Fibroblast of villous mesenchyme (primary cell): ENCODE measurements at regions not wholly inside any gene's neighbourhood (a gene's known extent, or its start where the extent isn't known, plus 50 kb on each side); places are given as distances from the start of the nearest gene placed in this dataset.

Source experiments
- DNase-seq: peaks from one replicate; pipeline ENCODE4 v3.0.0-alpha.2; 2010; ENCODE audit warnings: low read depth
- H3K4me3 ChIP-seq: 2 replicates; pipeline ENCODE4 v1.5.1; 2011; ENCODE audit warnings: low read depth, mild to moderate bottlenecking, low read length
- TF ChIP-seq, protein P1 (sequence below): IDR thresholded peaks from 2 replicates; pipeline ENCODE4 v1.5.1; 2012; ENCODE audit warnings: low read depth, mild to moderate bottlenecking, low read length; ENCODE audit not compliant: insufficient read depth

GRCh38 chr6:166750108-166750793, 123.2 kb upstream of the RPS6KA2 start:
- TF ChIP-seq, protein P1, sequence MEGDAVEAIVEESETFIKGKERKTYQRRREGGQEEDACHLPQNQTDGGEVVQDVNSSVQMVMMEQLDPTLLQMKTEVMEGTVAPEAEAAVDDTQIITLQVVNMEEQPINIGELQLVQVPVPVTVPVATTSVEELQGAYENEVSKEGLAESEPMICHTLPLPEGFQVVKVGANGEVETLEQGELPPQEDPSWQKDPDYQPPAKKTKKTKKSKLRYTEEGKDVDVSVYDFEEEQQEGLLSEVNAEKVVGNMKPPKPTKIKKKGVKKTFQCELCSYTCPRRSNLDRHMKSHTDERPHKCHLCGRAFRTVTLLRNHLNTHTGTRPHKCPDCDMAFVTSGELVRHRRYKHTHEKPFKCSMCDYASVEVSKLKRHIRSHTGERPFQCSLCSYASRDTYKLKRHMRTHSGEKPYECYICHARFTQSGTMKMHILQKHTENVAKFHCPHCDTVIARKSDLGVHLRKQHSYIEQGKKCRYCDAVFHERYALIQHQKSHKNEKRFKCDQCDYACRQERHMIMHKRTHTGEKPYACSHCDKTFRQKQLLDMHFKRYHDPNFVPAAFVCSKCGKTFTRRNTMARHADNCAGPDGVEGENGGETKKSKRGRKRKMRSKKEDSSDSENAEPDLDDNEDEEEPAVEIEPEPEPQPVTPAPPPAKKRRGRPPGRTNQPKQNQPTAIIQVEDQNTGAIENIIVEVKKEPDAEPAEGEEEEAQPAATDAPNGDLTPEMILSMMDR: no peak
- no peak overlapping the region for H3K4me3 ChIP-seq

DNA sequence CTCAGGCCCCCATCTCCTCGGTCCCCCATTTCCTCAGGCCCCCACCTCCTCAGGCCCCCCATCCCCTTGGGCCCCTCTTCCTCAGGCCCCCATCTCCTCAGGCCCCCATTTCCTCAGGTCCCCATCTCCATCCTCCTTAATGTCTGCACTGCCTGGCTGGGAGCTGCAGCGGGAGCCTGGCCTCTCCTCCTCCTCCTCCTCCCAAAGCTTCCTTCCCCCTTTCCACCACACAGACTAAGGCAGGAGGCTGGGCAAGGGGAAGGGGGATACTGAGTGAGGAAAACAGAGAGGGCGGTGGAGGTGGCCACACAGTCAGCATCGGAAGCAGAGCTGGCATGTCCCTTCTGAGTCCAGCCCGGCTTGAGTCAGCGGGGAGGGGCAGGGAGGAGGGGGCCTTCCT, 122.6 kb upstream of the RPS6KA2 start:
- TF ChIP-seq, protein P1: no peak
- DNase-seq: no peak
- H3K4me3 ChIP-seq: no peak overlapping the region

More at GRCh38 chr6:166750108-166750793, 123.2 kb upstream of the RPS6KA2 start:
- no peak for DNase-seq

- TF ChIP-seq, protein P1: no peak
- H3K4me3 ChIP-seq: no peak overlapping the region
- DNase-seq: no peak
Observed at GRCh38 chr6:166747644-166748595, 120.9 kb upstream of the RPS6KA2 start.

GRCh38 chr6:166745801-166746668, 119.0 kb upstream of the RPS6KA2 start:
- H3K4me3 ChIP-seq: no peak overlapping the region
- TF ChIP-seq, protein P1: no peak
- no peak for DNase-seq

GRCh38 chr6:166744223-166745134, 117.4 kb upstream of the RPS6KA2 start:
- TF ChIP-seq, protein P1: no peak
- H3K4me3 ChIP-seq: no peak overlapping the region
- DNase-seq: no peak
